ENCODE measurements at regions not wholly inside any gene's neighbourhood (a gene's known extent, or its start where the extent isn't known, plus 50 kb on each side); places are given as distances from the start of the nearest gene placed in this dataset.
A peak's percentile ranks its signal among the peaks of the same experiment; 100 is the strongest.

DNA sequence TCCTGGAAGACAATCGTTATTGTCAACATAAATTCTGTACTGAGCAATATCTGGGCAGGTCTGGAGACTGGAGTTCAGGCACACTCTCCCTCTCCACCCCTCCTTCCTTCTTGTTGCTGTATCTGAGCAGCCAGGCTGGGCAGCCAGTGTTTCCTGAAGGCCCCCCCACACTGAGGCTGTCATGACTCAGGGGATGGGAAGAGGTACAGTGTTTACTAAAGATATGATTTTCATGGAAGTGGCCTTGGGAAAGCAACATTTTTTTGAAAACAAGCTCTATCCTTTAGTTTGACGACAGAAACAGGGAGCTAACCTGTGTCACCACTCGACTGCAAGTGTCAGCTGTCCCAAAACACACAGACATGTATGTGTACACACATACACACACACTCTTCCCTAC is 1485.4 kb upstream of the TMEM132C start:
- intact Hi-C loops (cut with micrococcal nuclease), result loop anchor here (5.0 kb wide), 1 partner anchor 326 kb away; no protein-coding TSS in a partner anchor
- CTCF ChIA-PET, result interaction anchor here (0.5 kb wide), 1 partner anchor 908 kb away, joined by 3 read pairs; no protein-coding TSS in a partner anchor
- POLR2A ChIA-PET (ENCODE audit: unreplicated experiment), result no interaction called here

DNA sequence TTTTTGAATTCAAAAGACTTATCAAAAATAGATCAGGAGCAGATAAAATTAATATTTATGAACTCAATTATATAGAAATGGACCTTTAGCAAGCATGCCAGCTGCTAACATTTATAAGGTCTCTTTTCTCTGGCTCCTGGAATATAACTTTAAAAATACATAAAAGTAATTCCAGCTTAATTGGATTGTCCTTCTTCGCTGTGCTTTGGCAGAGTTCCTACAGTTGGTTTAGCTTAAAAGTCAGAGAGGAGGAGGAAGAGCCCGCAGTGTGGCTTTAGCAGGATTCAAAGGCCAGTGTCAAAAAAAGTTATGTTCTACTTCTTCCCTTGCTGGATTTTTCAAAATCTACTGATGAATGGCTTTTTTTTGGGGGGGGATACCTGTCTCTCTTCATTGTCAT is 1484.9 kb upstream of the TMEM132C start:
- Histone ChIP-seq H3K79me2 (ENCODE audit: low read length) (no peaks in the 10 kb centered on the region), H3K4me1 (ENCODE audit: insufficient read depth, low read length) (no peaks in the 10 kb centered on the region), H3K9ac (ENCODE audit: low read length) (no peak overlapping the region), H3K27ac (ENCODE audit: low read length) (no peak overlapping the region), H3K4me2 (ENCODE audit: low read length) (no peak overlapping the region), H3K27me3 (ENCODE audit: low read length) (peaks cover 64% of the 10 kb centered on the region), H3K4me3 (ENCODE audit: low read length) (no peak overlapping the region), H4K20me1 (ENCODE audit: low read length) (no peaks in the 10 kb centered on the region), H3F3A (ENCODE audit: low read length, unreplicated experiment) (no peaks in the 10 kb centered on the region), H2AFZ (ENCODE audit: low read length) (no peak overlapping the region), H3K9me3 (ENCODE audit: low read length) (no peaks in the 10 kb centered on the region), H3K9me2 (replicated peaks; ENCODE audit: low read length) (no peaks in the 10 kb centered on the region), H3K36me3 (ENCODE audit: low read depth, low read length) (no peaks in the 10 kb centered on the region)
- DNase-seq (no peak), ATAC-seq (no peak)
- ChIA-PET CTCF (interaction anchor here (0.7 kb wide), 1 partner anchor 573 kb away, joined by 3 read pairs; no protein-coding TSS in a partner anchor), POLR2A (ENCODE audit: unreplicated experiment) (no interaction called here)
- TF ChIP-seq, protein P1, sequence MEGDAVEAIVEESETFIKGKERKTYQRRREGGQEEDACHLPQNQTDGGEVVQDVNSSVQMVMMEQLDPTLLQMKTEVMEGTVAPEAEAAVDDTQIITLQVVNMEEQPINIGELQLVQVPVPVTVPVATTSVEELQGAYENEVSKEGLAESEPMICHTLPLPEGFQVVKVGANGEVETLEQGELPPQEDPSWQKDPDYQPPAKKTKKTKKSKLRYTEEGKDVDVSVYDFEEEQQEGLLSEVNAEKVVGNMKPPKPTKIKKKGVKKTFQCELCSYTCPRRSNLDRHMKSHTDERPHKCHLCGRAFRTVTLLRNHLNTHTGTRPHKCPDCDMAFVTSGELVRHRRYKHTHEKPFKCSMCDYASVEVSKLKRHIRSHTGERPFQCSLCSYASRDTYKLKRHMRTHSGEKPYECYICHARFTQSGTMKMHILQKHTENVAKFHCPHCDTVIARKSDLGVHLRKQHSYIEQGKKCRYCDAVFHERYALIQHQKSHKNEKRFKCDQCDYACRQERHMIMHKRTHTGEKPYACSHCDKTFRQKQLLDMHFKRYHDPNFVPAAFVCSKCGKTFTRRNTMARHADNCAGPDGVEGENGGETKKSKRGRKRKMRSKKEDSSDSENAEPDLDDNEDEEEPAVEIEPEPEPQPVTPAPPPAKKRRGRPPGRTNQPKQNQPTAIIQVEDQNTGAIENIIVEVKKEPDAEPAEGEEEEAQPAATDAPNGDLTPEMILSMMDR (conservative IDR thresholded peaks at IDR 0.05; ENCODE audit: low read depth, low read length), result no peak
- TF ChIP-seq EZH2phosphoT487 (IDR thresholded peaks at IDR 0.05; ENCODE audit: borderline replicate concordance, low read length) (no peak), EZH2 (IDR thresholded peaks at IDR 0.05; ENCODE audit: low read length, unreplicated experiment) (no peak)
- no TSS peak for BruUV-seq (replicated peaks)
- intact Hi-C loops (cut with micrococcal nuclease), result loop anchor here (5.0 kb wide), 1 partner anchor 325 kb away; no protein-coding TSS in a partner anchor

More for the DNA sequence above, 1485.4 kb upstream of the TMEM132C start:
- Histone ChIP-seq H3K9me2 (replicated peaks; ENCODE audit: low read length) (no peaks in the 10 kb centered on the region), H4K20me1 (ENCODE audit: low read length) (no peaks in the 10 kb centered on the region), H3K27ac (ENCODE audit: low read length) (no peak overlapping the region), H3K4me3 (ENCODE audit: low read length) (no peak overlapping the region), H3K79me2 (ENCODE audit: low read length) (no peaks in the 10 kb centered on the region), H3K27me3 (ENCODE audit: low read length) (peaks cover 59% of the 10 kb centered on the region), H3K4me1 (ENCODE audit: insufficient read depth, low read length) (no peaks in the 10 kb centered on the region), H3K9ac (ENCODE audit: low read length) (no peak overlapping the region), H2AFZ (ENCODE audit: low read length) (no peak overlapping the region), H3K4me2 (ENCODE audit: low read length) (no peak overlapping the region), H3K36me3 (ENCODE audit: low read depth, low read length) (no peaks in the 10 kb centered on the region), H3K9me3 (ENCODE audit: low read length) (no peaks in the 10 kb centered on the region), H3F3A (ENCODE audit: low read length, unreplicated experiment) (no peaks in the 10 kb centered on the region)
- TF ChIP-seq, protein P1 (conservative IDR thresholded peaks at IDR 0.05; ENCODE audit: low read depth, low read length), result no peak
- TF ChIP-seq EZH2 (IDR thresholded peaks at IDR 0.05; ENCODE audit: low read length, unreplicated experiment) (no peak), EZH2phosphoT487 (IDR thresholded peaks at IDR 0.05; ENCODE audit: borderline replicate concordance, low read length) (no peak)
- no TSS peak for BruUV-seq (replicated peaks)
- DNase-seq (no peak), ATAC-seq (no peak)

DNA sequence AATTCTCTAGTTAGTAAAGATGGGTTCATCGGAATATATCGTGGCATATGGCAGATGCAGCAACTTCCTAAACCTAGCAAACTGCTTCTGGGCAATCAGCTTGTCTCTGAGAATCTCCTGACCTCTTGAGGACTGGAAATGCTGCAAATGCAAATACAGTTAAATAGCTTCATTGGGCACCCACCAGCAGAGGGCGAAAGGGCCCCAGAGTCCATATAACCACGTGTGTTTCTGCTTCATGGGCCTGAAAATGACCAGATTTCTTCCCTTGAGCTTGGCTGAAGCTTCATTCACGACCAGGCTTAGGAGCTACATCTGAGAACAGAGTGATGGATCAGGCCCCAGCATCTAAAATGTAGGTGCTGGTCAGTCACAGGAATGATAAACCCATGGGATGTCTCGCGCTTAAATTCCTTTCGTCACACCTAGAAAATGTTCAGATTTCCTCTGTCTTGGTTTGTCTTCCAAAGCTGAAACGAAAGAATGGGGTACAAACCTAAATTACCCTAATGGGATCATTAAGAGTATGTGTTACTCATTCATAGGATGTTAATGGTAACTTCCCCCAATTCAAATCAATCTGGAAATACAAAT is 1482.5 kb upstream of the TMEM132C start:
- ChIA-PET CTCF (interaction anchor here (0.5 to 1.9 kb wide), 14 partner anchors 12 to 894 kb away, joined by 3 to 10 read pairs (median 3); no protein-coding TSS in a partner anchor), POLR2A (ENCODE audit: unreplicated experiment) (interaction anchor here (0.6 kb wide), 1 partner anchor 571 kb away, joined by 4 read pairs; no protein-coding TSS in a partner anchor)
- H3K4me3 ChIP-seq (ENCODE audit: low read length), result no peak overlapping the region
- H3K9me3 ChIP-seq (ENCODE audit: low read length), result no peaks in the 10 kb centered on the region
- intact Hi-C loops (cut with micrococcal nuclease), result loop anchor here (1.0 to 5.0 kb wide), 4 partner anchors 90 to 597 kb away; no protein-coding TSS in a partner anchor
- no peaks in the 10 kb centered on the region for H3F3A ChIP-seq (ENCODE audit: low read length, unreplicated experiment)
- 0 out of 2 replicates have a peak overlapping the region, but pooled peaks have one; percentile 21 for H2AFZ ChIP-seq (ENCODE audit: low read length)
- no peaks in the 10 kb centered on the region for H3K9me2 ChIP-seq (replicated peaks; ENCODE audit: low read length)
- no peak overlapping the region for H3K27ac ChIP-seq (ENCODE audit: low read length)
- peak; percentile 84 for ATAC-seq
- no peaks in the 10 kb centered on the region for H3K79me2 ChIP-seq (ENCODE audit: low read length)
- H4K20me1 ChIP-seq (ENCODE audit: low read length), result no peaks in the 10 kb centered on the region
- H3K4me2 ChIP-seq (ENCODE audit: low read length), result no peak overlapping the region
- BruUV-seq (replicated peaks), result no TSS peak
- no peaks in the 10 kb centered on the region for H3K36me3 ChIP-seq (ENCODE audit: low read depth, low read length)
- H3K4me1 ChIP-seq (ENCODE audit: insufficient read depth, low read length), result no peaks in the 10 kb centered on the region
- DNase-seq, result peak; percentile 81
- peaks cover 76% of the 10 kb centered on the region for H3K27me3 ChIP-seq (ENCODE audit: low read length)
- no peak for TF ChIP-seq EZH2 (IDR thresholded peaks at IDR 0.05; ENCODE audit: low read length, unreplicated experiment)
- TF ChIP-seq, protein P1 (conservative IDR thresholded peaks at IDR 0.05; ENCODE audit: low read depth, low read length), result peak; percentile 95
- no peak overlapping the region for H3K9ac ChIP-seq (ENCODE audit: low read length)

Data from PC-3 (cell line).